GM19023 (cell line): ENCODE measurements at regions not wholly inside any gene's neighbourhood (a gene's known extent, or its start where the extent isn't known, plus 50 kb on each side); places are given as distances from the start of the nearest gene placed in this dataset.
"Not testable (repeated sequence)": the region's sequence is repeated elsewhere in the genome, so short reads cannot be mapped to it uniquely, and the experiment has no call there.

Experiments used
- ATAC-seq: cut with Tn5 transposase; IDR thresholded peaks from one replicate; pipeline ENCODE4 v1.9.1; 2021; ENCODE audit warnings: mild to moderate bottlenecking, moderate library complexity; ENCODE audit not compliant: unreplicated experiment

GRCh38 chr6:166253778-166254204 lies 54.4 kb downstream of the PRR18 start:
- no peak for ATAC-seq

- no peak for ATAC-seq
Observed at GRCh38 chr6:166253281-166253681, 54.9 kb downstream of the PRR18 start.

- ATAC-seq, result no peak
Observed at GRCh38 chr6:166252601-166253000, 55.6 kb downstream of the PRR18 start.

GRCh38 chr6:166251655-166252054 lies 56.5 kb downstream of the PRR18 start:
- ATAC-seq, result no peak

- no peak for ATAC-seq
Observed at GRCh38 chr6:166251211-166251610, 57.0 kb downstream of the PRR18 start.

- ATAC-seq, result not testable (repeated sequence)
Observed at GRCh38 chr6:166249061-166249785, 59.0 kb downstream of the PRR18 start.

GRCh38 chr6:166245148-166245547 lies 63.0 kb downstream of the PRR18 start:
- no peak for ATAC-seq

GRCh38 chr6:166244353-166245045 lies 63.7 kb downstream of the PRR18 start:
- peak; percentile 84 for ATAC-seq

- no peak for ATAC-seq
Observed at GRCh38 chr6:166242888-166243287, 65.3 kb downstream of the PRR18 start.

- no peak for ATAC-seq
Observed at GRCh38 chr6:166241974-166242373, 66.2 kb downstream of the PRR18 start.

- ATAC-seq, result no peak
Observed at GRCh38 chr6:166240889-166241288, 67.3 kb downstream of the PRR18 start.

- ATAC-seq, result no peak
Observed at GRCh38 chr6:166237617-166238016, 70.0 kb upstream of the TBXT start.

GRCh38 chr6:166236596-166236995 lies 68.9 kb upstream of the TBXT start:
- no peak for ATAC-seq

- no peak for ATAC-seq
Observed at GRCh38 chr6:166235666-166236292, 68.1 kb upstream of the TBXT start.

- ATAC-seq, result not testable (repeated sequence)
Observed at GRCh38 chr6:166231181-166231580, 63.5 kb upstream of the TBXT start.

- ATAC-seq, result no peak
Observed at GRCh38 chr6:166228839-166229528, 61.3 kb upstream of the TBXT start.

- no peak for ATAC-seq
Observed at GRCh38 chr6:166228425-166228824, 60.8 kb upstream of the TBXT start.

GRCh38 chr6:166223079-166223478 lies 55.4 kb upstream of the TBXT start:
- ATAC-seq, result no peak

- no peak for ATAC-seq
Observed at GRCh38 chr6:166222631-166223030, 55.0 kb upstream of the TBXT start.

- no peak for ATAC-seq
Observed at GRCh38 chr6:166221636-166222035, 54.0 kb upstream of the TBXT start.

- no peak for ATAC-seq
Observed at GRCh38 chr6:166221040-166221439, 53.4 kb upstream of the TBXT start.
